Kidney epithelial cell (primary cell): ENCODE measurements at regions not wholly inside any gene's neighbourhood (a gene's known extent, or its start where the extent isn't known, plus 50 kb on each side); places are given as distances from the start of the nearest gene placed in this dataset.

Experiments
- DNase-seq: peaks from one replicate; pipeline ENCODE4 v3.0.0-alpha.2; 2010; ENCODE audit warnings: low read depth
- H3K27me3 ChIP-seq: 2 replicates; pipeline ENCODE4 v1.6.0; 2011; ENCODE audit warnings: low read length; ENCODE audit not compliant: control insufficient read depth, insufficient read depth
- H3K36me3 ChIP-seq: 2 replicates; pipeline ENCODE4 v1.5.1; 2011; ENCODE audit warnings: low read length; ENCODE audit not compliant: control insufficient read depth, insufficient read depth
- H3K4me3 ChIP-seq: 2 replicates; pipeline ENCODE4 v1.5.1; 2011; ENCODE audit warnings: low read depth, mild to moderate bottlenecking, control low read depth, low read length
- CTCF ChIP-seq: IDR thresholded peaks from 2 replicates; pipeline ENCODE4 v1.5.1; 2011; ENCODE audit warnings: mild to moderate bottlenecking, moderate library complexity, low read length, control low read depth, inconsistent platforms; ENCODE audit not compliant: insufficient read depth, poor library complexity, severe bottlenecking

DNA sequence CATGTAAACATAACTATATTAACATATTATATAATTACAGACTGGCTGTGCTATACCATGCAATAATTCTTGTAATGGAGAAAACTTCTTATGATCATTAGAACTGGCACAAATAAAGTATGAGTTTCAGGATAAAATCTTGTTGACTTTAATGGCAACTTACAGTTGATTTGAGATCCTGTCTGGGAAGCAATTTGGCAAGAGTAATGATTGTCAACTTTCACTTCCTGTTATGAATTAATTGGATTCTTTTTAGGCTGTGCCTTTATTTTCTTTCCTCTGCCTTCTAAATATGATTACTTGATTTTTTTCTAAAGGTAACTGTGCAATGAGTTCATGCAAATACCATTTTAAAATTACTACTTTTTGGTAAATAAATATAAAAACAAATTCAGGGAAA is 158.1 kb upstream of the B3GAT2 start:
- H3K4me3 ChIP-seq: no peak overlapping the region
- DNase-seq: no peak

DNA sequence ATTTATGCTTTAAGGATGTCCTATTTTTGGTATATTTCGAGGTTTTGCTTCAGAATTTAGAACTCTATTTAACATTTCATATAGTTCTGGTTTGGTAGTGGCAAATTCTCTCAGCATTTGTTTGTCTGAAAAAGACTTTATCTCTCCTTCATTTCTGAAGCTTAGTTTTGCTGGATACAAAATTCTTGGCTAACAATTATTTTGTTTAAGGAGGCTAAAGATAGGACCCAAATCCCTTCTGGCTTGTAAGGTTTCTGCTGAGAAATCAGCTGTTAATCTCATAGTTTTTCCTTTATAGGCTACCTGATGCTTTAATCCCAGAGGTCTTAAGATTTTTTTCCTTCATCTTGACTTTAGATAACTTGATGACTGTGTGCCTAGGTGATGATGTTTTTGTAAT is 162.7 kb upstream of the B3GAT2 start:
- DNase-seq: no peak
- TF ChIP-seq CTCF: no peak
- H3K27me3 ChIP-seq: no peaks in the 10 kb centered on the region
- no peaks in the 10 kb centered on the region for H3K36me3 ChIP-seq
- no peak overlapping the region for H3K4me3 ChIP-seq

More for the DNA sequence above, 158.1 kb upstream of the B3GAT2 start:
- no peak for TF ChIP-seq CTCF
- Histone ChIP-seq H3K27me3 (no peaks in the 10 kb centered on the region), H3K36me3 (no peaks in the 10 kb centered on the region)

GRCh38 chr6:71123051-71123450 is 165.6 kb upstream of the OGFRL1 start:
- H3K36me3 ChIP-seq: no peaks in the 10 kb centered on the region
- no peak for TF ChIP-seq CTCF
- no peaks in the 10 kb centered on the region for H3K27me3 ChIP-seq
- DNase-seq: no peak
- H3K4me3 ChIP-seq: no peak overlapping the region

DNA sequence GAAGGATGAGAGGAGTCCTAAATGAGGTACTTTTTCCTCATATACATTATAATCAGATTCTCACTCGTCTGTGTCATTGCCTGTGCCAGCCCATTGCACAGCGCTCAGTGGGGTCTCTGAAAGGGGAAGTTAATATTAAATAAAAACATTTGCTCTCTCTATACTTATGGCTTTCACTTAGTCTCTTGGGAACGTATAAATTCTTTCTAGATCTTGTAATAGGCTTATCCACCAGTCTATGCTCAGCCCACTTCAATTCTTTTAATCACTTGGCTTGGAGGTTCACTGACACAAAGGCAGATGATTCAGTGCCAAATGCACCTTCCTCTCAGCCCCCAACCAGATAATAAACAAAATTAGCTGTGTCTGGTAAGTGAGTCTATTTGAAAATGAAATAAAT is 164.3 kb upstream of the OGFRL1 start:
- Histone ChIP-seq H3K36me3 (no peaks in the 10 kb centered on the region), H3K27me3 (no peaks in the 10 kb centered on the region), H3K4me3 (no peak overlapping the region)
- no peak for TF ChIP-seq CTCF
- DNase-seq: no peak

DNA sequence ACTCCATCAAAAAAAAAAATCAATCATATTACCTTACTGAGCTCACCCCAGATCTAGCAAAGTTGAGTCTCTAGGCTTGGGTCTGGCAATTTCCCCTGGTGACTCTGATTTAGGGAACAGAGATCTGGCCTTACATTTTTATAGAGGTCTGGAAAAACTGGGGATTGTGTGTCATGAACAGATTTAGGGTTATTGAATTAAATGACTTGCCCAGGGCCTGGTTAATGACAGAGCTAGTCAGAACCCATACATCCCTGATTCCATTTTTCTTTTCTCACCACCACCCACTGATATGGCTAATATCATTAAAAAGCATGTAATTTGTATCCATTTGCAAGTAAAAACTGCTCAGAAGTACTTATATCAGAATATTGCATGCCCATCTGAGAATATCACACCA is 163.4 kb upstream of the OGFRL1 start:
- H3K36me3 ChIP-seq: no peaks in the 10 kb centered on the region
- no peak for DNase-seq
- no peaks in the 10 kb centered on the region for H3K27me3 ChIP-seq
- no peak overlapping the region for H3K4me3 ChIP-seq
- TF ChIP-seq CTCF: no peak

GRCh38 chr6:71126506-71126905 is 162.1 kb upstream of the OGFRL1 start:
- Histone ChIP-seq H3K27me3 (no peaks in the 10 kb centered on the region), H3K36me3 (no peaks in the 10 kb centered on the region), H3K4me3 (no peak overlapping the region)
- DNase-seq: no peak
- no peak for TF ChIP-seq CTCF
